Fibroblast of lung (primary cell): ENCODE measurements at regions not wholly inside any gene's neighbourhood (a gene's known extent, or its start where the extent isn't known, plus 50 kb on each side); places are given as distances from the start of the nearest gene placed in this dataset.

ENCODE experiments used
- DNase-seq, 2 donors: peaks; one replicate each; pipeline versions ENCODE4 v3.0.0 to v3.0.0-alpha.2; 2010; ENCODE audit warnings: low read depth in 2 of 2
- H2AFZ ChIP-seq: 2 replicates; pipeline ENCODE4 v1.5.1; 2012; ENCODE audit warnings: low read length, control low read depth, inconsistent platforms
- H3K27ac ChIP-seq: 2 replicates; pipeline ENCODE4 v1.5.1; 2011; ENCODE audit warnings: low read length, control low read depth; ENCODE audit not compliant: insufficient read depth
- H3K27me3 ChIP-seq: 2 replicates; pipeline ENCODE4 v1.5.1; 2011; ENCODE audit warnings: mild to moderate bottlenecking, low read length; ENCODE audit not compliant: control insufficient read depth, insufficient read depth
- H3K36me3 ChIP-seq: 2 replicates; pipeline ENCODE4 v1.5.1; 2011; ENCODE audit warnings: low read length; ENCODE audit not compliant: control insufficient read depth, insufficient read depth
- H3K4me1 ChIP-seq: 2 replicates; pipeline ENCODE4 v1.5.1; 2011; ENCODE audit warnings: low read length; ENCODE audit not compliant: control insufficient read depth, insufficient read depth; ENCODE audit errors: extremely low read depth
- H3K4me2 ChIP-seq: 2 replicates; pipeline ENCODE4 v1.5.1; 2011; ENCODE audit warnings: low read length, control low read depth; ENCODE audit not compliant: insufficient read depth; ENCODE audit errors: extremely low read depth
- H3K4me3 ChIP-seq, 4 experiments: fragments of 200-600 bp in 1 of 4; sonication (generic) in 1 of 4; replicated peaks in 1 of 4; 2 replicates each; pipeline ENCODE4 v1.5.1; 2011 to 2016; ENCODE audit warnings: low read length in 4 of 4, low read depth in 3 of 4, mild to moderate bottlenecking in 3 of 4, control low read depth in 2 of 4, inconsistent platforms in 1 of 4, mixed read lengths in 1 of 4; ENCODE audit not compliant: insufficient read depth in 1 of 4; ENCODE audit errors: control extremely low read depth in 1 of 4
- H3K79me2 ChIP-seq: 2 replicates; pipeline ENCODE4 v1.5.1; 2012; ENCODE audit warnings: mild to moderate bottlenecking, low read length, inconsistent platforms; ENCODE audit not compliant: control insufficient read depth, insufficient read depth
- H3K9ac ChIP-seq: 2 replicates; pipeline ENCODE4 v1.5.1; 2011; ENCODE audit warnings: mild to moderate bottlenecking, low read length, control low read depth; ENCODE audit not compliant: insufficient read depth
- H3K9me3 ChIP-seq: 2 replicates; pipeline ENCODE4 v1.5.1; 2012; ENCODE audit warnings: low read depth, low read length; ENCODE audit not compliant: control insufficient read depth, insufficient read depth
- H4K20me1 ChIP-seq: 2 replicates; pipeline ENCODE4 v1.5.1; 2011; ENCODE audit warnings: low read length; ENCODE audit not compliant: control insufficient read depth, insufficient read depth; ENCODE audit errors: extremely low read depth
- EZH2 ChIP-seq: IDR thresholded peaks from 2 replicates; pipeline ENCODE4 v1.5.1; 2012; ENCODE audit warnings: low read length, control low read depth, mild to moderate bottlenecking; ENCODE audit errors: missing control alignments
- TF ChIP-seq, protein P1 (sequence below), 2 donors: IDR thresholded peaks in 1 of 2; conservative IDR thresholded peaks in 1 of 2; 1 replicate in 1 of 2; 2 replicates in 1 of 2; pipeline ENCODE4 v1.5.1; 2011 to 2012; ENCODE audit warnings: low read length in 2 of 2, control low read depth in 1 of 2, inconsistent platforms in 1 of 2, low read depth in 1 of 2, mild to moderate bottlenecking in 1 of 2

DNA sequence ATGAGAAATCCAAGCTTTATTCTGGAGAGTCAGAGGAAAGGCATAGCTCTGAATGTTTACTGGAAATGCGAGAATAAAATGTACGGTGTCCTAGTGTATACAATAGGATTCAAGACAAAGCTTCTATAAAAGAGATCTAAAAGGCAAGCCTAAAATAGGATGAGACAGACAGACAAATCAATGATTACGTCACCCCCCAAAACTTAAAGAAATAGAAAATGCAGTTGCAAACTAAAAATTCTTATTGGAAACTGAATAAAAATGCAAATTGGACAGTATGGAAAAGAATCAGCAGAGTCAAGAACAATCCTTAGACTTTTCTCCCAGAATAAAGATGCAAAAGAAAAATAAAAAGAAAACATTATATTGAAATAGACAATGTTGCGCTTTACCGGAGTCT lies 245.9 kb downstream of the POM121L12 start:
- Histone ChIP-seq H3K27me3 (no peaks in the 10 kb centered on the region), H3K4me3 (no peak overlapping the region), H3K4me2 (no peak overlapping the region), H3K4me1 (no peaks in the 10 kb centered on the region), H3K9me3 (no peaks in the 10 kb centered on the region), H3K27ac (no peak overlapping the region), H3K9ac (no peak overlapping the region), H3K36me3 (no peaks in the 10 kb centered on the region), H2AFZ (no peak overlapping the region), H4K20me1 (no peaks in the 10 kb centered on the region), H3K79me2 (no peaks in the 10 kb centered on the region)
- no peak for DNase-seq
- no peak for TF ChIP-seq EZH2
- TF ChIP-seq, protein P1, sequence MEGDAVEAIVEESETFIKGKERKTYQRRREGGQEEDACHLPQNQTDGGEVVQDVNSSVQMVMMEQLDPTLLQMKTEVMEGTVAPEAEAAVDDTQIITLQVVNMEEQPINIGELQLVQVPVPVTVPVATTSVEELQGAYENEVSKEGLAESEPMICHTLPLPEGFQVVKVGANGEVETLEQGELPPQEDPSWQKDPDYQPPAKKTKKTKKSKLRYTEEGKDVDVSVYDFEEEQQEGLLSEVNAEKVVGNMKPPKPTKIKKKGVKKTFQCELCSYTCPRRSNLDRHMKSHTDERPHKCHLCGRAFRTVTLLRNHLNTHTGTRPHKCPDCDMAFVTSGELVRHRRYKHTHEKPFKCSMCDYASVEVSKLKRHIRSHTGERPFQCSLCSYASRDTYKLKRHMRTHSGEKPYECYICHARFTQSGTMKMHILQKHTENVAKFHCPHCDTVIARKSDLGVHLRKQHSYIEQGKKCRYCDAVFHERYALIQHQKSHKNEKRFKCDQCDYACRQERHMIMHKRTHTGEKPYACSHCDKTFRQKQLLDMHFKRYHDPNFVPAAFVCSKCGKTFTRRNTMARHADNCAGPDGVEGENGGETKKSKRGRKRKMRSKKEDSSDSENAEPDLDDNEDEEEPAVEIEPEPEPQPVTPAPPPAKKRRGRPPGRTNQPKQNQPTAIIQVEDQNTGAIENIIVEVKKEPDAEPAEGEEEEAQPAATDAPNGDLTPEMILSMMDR (conservative IDR thresholded peaks at IDR 0.05 in 1 of 2, IDR thresholded peaks at IDR 0.05 in 1 of 2; ENCODE audit: low read depth in 1 of 2, low read length in 2 of 2), result no peak

DNA sequence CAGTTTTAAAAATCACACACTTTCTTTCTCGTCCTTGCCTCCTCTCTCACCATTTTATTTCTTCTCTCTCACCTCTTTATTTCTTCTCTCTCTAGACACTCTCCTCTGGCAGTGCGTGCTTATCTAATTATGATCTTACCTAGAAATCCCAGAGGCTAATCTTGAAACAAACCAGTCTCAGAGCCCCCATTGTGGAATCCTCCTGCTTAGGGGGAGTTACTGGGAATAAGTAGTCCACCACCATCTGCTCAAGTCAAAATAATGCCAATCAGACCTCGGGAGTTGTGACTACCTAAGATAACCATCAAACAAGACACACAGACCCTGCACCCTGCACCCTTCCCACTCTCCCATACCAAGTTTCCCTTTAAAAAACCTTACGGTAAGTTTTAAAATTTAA lies 256.9 kb downstream of the POM121L12 start:
- Histone ChIP-seq H3K27me3 (no peaks in the 10 kb centered on the region), H3K4me2 (no peak overlapping the region), H3K79me2 (no peaks in the 10 kb centered on the region), H2AFZ (no peak overlapping the region), H3K4me1 (no peaks in the 10 kb centered on the region), H3K4me3 (no peak overlapping the region), H4K20me1 (no peaks in the 10 kb centered on the region), H3K36me3 (no peaks in the 10 kb centered on the region), H3K27ac (no peak overlapping the region), H3K9ac (no peak overlapping the region), H3K9me3 (no peaks in the 10 kb centered on the region)
- no peak for TF ChIP-seq EZH2
- TF ChIP-seq, protein P1 (conservative IDR thresholded peaks at IDR 0.05 in 1 of 2, IDR thresholded peaks at IDR 0.05 in 1 of 2; ENCODE audit: low read depth in 1 of 2, low read length in 2 of 2), result no peak
- no peak for DNase-seq

DNA sequence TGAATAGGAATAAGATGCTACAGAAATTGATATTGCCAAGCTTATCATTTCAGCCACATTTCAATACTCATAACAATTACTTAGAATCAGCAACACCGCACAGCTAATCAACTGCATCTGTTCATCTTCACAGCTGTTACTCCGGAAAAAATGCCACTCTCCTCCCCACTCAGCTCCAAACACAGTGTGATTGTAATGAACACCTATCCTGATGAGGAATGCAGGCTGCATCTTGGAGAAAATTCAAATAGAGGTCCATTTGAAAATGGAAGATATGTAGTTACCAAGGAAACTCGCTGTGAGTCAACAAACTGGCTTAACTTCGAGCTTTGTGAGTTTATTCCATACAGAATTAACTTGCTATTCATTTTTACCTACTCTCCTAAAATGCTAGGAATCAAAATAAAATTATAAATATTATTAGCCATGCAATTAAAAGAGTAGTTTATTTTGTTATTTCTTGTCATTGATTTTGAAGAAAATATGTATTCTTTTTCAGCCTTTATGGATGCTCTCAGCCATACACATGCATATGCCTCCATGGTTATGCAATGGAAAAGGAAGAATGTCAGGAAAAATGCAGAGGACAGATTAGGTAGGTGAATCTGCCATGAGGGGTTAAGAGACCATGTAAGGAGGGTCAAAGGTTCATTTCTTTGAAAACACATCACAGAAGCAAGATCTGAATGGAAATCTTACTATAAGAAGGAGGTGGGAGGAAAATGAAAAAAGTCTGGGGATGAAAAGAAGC lies 267.2 kb downstream of the POM121L12 start:
- H3K27me3 ChIP-seq, result no peaks in the 10 kb centered on the region
- H3K36me3 ChIP-seq, result no peaks in the 10 kb centered on the region
- TF ChIP-seq, protein P1 (conservative IDR thresholded peaks at IDR 0.05 in 1 of 2, IDR thresholded peaks at IDR 0.05 in 1 of 2; ENCODE audit: low read depth in 1 of 2, low read length in 2 of 2), result no peak
- TF ChIP-seq EZH2, result no peak
- no peak overlapping the region for H3K27ac ChIP-seq
- no peaks in the 10 kb centered on the region for H3K79me2 ChIP-seq
- no peak overlapping the region for H3K9ac ChIP-seq
- no peak for DNase-seq
- no peak overlapping the region for H3K4me3 ChIP-seq
- no peak overlapping the region for H2AFZ ChIP-seq
- H3K4me2 ChIP-seq, result no peak overlapping the region
- H3K4me1 ChIP-seq, result no peaks in the 10 kb centered on the region
- H3K9me3 ChIP-seq, result no peaks in the 10 kb centered on the region
- H4K20me1 ChIP-seq, result no peaks in the 10 kb centered on the region
